OCI-LY3 (cell line): ENCODE measurements at regions not wholly inside any gene's neighbourhood (a gene's known extent, or its start where the extent isn't known, plus 50 kb on each side); places are given as distances from the start of the nearest gene placed in this dataset.
A peak's percentile ranks its signal among the peaks of the same experiment; 100 is the strongest.

ENCODE experiments used
- H2AFZ ChIP-seq: fragments of 200-600, 300-600 bp; shearing (Covaris generic); 2 replicates; pipeline ENCODE4 v1.6.0; 2014; ENCODE audit warnings: antibody characterized with exemption, low read depth, low read length
- H3K27ac ChIP-seq: fragments of 200-600, 300-600 bp; sonication (generic); 2 replicates; pipeline ENCODE4 v1.5.1; 2014; ENCODE audit warnings: mild to moderate bottlenecking, low read length, moderate library complexity, mixed read lengths
- H3K27me3 ChIP-seq: fragments of 200-600, 300-600 bp; sonication (generic); 2 replicates; pipeline ENCODE4 v1.6.1; 2014; ENCODE audit warnings: low read depth, low read length, mixed read lengths
- H3K36me3 ChIP-seq: fragments of 200-600, 300-600 bp; sonication (generic); replicated peaks from 2 replicates; pipeline ENCODE3; 2014; ENCODE audit warnings: low read depth, low read length, mixed read lengths
- H3K4me1 ChIP-seq: fragments of 300-600, 200-600 bp; sonication (generic); 2 replicates; pipeline ENCODE4 v1.6.1; 2014; ENCODE audit warnings: low read length, mixed read lengths
- H3K4me2 ChIP-seq: fragments of 200-600, 300-600 bp; sonication (generic); 2 replicates; pipeline ENCODE4 v1.6.1; 2014; ENCODE audit warnings: low read length, mixed read lengths
- H3K4me3 ChIP-seq: fragments of 300-600, 200-600 bp; sonication (generic); 2 replicates; pipeline ENCODE4 v1.5.1; 2014; ENCODE audit warnings: antibody characterized with exemption, mild to moderate bottlenecking, low read length, moderate library complexity
- H3K79me2 ChIP-seq: fragments of 300-600, 200-600 bp; shearing (Covaris generic); 2 replicates; pipeline ENCODE4 v1.6.1; 2014; ENCODE audit warnings: mild to moderate bottlenecking, low read length, mixed read lengths
- H3K9ac ChIP-seq: fragments of 300-600, 200-600 bp; shearing (Covaris generic); 2 replicates; pipeline ENCODE4 v1.6.0; 2014; ENCODE audit warnings: mild to moderate bottlenecking, low read length, moderate library complexity
- H3K9me3 ChIP-seq: fragments of 200-600, 300-600 bp; shearing (Covaris generic); 2 replicates; pipeline ENCODE4 v1.6.1; 2014; ENCODE audit warnings: low read length, mixed read lengths; ENCODE audit not compliant: insufficient read depth
- H4K20me1 ChIP-seq: fragments of 200-600, 300-600 bp; sonication (generic); 2 replicates; pipeline ENCODE4 v1.6.1; 2016; ENCODE audit warnings: low read length, mixed read lengths; ENCODE audit not compliant: insufficient read depth
- CTCF ChIP-seq: fragments of 200-600, 300-600 bp; sonication (generic); IDR thresholded peaks from 2 replicates; pipeline ENCODE4 v1.5.1; 2014; ENCODE audit warnings: antibody characterized with exemption, low read length, low read depth
- EZH2phosphoT487 ChIP-seq: fragments of 200-600 bp; shearing (Covaris generic); IDR thresholded peaks from 2 replicates; pipeline ENCODE4 v1.6.1; 2018; ENCODE audit warnings: antibody characterized with exemption, mixed run types, low read depth

- no peak for TF ChIP-seq EZH2phosphoT487
- TF ChIP-seq CTCF: no peak
- H3K4me1 ChIP-seq: peaks cover 18% of the 10 kb centered on the region
Measured at GRCh38 chr2:9137379-9138150, 69.0 kb upstream of the ASAP2 start.

GRCh38 chr2:9135822-9136558, 70.6 kb upstream of the ASAP2 start:
- Histone ChIP-seq H3K27me3 (peaks cover 5% of the 10 kb centered on the region), H3K9ac (no peak overlapping the region), H3K27ac (no peak overlapping the region), H2AFZ (no peak overlapping the region), H3K36me3 (no peaks in the 10 kb centered on the region), H3K4me1 (peaks cover 16% of the 10 kb centered on the region), H3K79me2 (no peaks in the 10 kb centered on the region), H3K4me2 (no peak overlapping the region), H3K4me3 (no peak overlapping the region), H3K9me3 (no peaks in the 10 kb centered on the region), H4K20me1 (no peaks in the 10 kb centered on the region)
- TF ChIP-seq CTCF (no peak), EZH2phosphoT487 (no peak)

More at GRCh38 chr2:9137379-9138150, 69.0 kb upstream of the ASAP2 start:
- Histone ChIP-seq H3K9me3 (no peaks in the 10 kb centered on the region), H3K27ac (no peak overlapping the region), H3K79me2 (no peaks in the 10 kb centered on the region), H3K27me3 (peaks cover 14% of the 10 kb centered on the region), H4K20me1 (no peaks in the 10 kb centered on the region), H3K4me2 (peak overlapping the region; percentile 79), H3K9ac (no peak overlapping the region), H2AFZ (no peak overlapping the region), H3K4me3 (peak overlapping the region; percentile 28), H3K36me3 (no peaks in the 10 kb centered on the region)

- Histone ChIP-seq H3K27ac (no peak overlapping the region), H3K79me2 (no peaks in the 10 kb centered on the region), H3K27me3 (no peaks in the 10 kb centered on the region), H3K9me3 (no peaks in the 10 kb centered on the region), H4K20me1 (no peaks in the 10 kb centered on the region), H3K9ac (no peak overlapping the region), H2AFZ (no peak overlapping the region), H3K4me2 (no peak overlapping the region), H3K36me3 (no peaks in the 10 kb centered on the region), H3K4me3 (no peak overlapping the region), H3K4me1 (no peaks in the 10 kb centered on the region)
- no peak for TF ChIP-seq EZH2phosphoT487
- no peak for TF ChIP-seq CTCF
Measured at GRCh38 chr2:9127316-9127715, 79.3 kb upstream of the ASAP2 start.

- H3K27ac ChIP-seq: no peak overlapping the region
- H3K4me3 ChIP-seq: no peak overlapping the region
Measured at GRCh38 chr2:9126540-9126939, 80.1 kb upstream of the ASAP2 start.

More at GRCh38 chr2:9126540-9126939, 80.1 kb upstream of the ASAP2 start:
- Histone ChIP-seq H3K4me1 (no peaks in the 10 kb centered on the region), H3K36me3 (no peaks in the 10 kb centered on the region), H3K9ac (no peak overlapping the region), H4K20me1 (no peaks in the 10 kb centered on the region), H3K27me3 (no peaks in the 10 kb centered on the region), H2AFZ (no peak overlapping the region), H3K79me2 (no peaks in the 10 kb centered on the region), H3K9me3 (no peaks in the 10 kb centered on the region), H3K4me2 (no peak overlapping the region)
- no peak for TF ChIP-seq EZH2phosphoT487
- no peak for TF ChIP-seq CTCF
